ENCODE measurements at regions not wholly inside any gene's neighbourhood (a gene's known extent, or its start where the extent isn't known, plus 50 kb on each side); places are given as distances from the start of the nearest gene placed in this dataset.

DNA sequence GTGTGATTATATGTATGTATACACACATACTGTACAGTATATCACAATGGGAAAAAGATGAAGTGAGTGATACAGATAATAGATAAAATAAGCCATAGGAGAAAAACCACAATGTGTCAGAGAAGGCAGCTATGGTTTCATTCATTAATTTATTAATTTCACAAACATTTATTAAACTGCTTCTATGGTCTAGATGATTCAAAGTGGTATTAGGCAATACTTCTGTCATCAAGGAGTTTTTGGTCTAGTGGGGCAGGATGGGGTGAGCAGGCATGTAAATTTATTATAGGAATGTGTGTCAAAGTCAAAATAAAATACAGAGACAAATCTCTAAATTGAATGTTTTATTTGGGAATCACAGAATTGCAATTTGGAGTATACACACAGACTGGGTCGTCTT is 65.2 kb upstream of the ANKEF1 start:
- TF ChIP-seq, protein P1, sequence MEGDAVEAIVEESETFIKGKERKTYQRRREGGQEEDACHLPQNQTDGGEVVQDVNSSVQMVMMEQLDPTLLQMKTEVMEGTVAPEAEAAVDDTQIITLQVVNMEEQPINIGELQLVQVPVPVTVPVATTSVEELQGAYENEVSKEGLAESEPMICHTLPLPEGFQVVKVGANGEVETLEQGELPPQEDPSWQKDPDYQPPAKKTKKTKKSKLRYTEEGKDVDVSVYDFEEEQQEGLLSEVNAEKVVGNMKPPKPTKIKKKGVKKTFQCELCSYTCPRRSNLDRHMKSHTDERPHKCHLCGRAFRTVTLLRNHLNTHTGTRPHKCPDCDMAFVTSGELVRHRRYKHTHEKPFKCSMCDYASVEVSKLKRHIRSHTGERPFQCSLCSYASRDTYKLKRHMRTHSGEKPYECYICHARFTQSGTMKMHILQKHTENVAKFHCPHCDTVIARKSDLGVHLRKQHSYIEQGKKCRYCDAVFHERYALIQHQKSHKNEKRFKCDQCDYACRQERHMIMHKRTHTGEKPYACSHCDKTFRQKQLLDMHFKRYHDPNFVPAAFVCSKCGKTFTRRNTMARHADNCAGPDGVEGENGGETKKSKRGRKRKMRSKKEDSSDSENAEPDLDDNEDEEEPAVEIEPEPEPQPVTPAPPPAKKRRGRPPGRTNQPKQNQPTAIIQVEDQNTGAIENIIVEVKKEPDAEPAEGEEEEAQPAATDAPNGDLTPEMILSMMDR (IDR thresholded peaks at IDR 0.05; ENCODE audit: insufficient read depth, low read depth, low read length) = no peak
- no peak for TF ChIP-seq EZH2 (IDR thresholded peaks at IDR 0.05; ENCODE audit: insufficient read depth, low read length)

Data from astrocyte (in vitro differentiated cells and primary cell).